ENCODE measurements at regions not wholly inside any gene's neighbourhood (a gene's known extent, or its start where the extent isn't known, plus 50 kb on each side); places are given as distances from the start of the nearest gene placed in this dataset.

GRCh38 chr5:58090704-58091103, 369.2 kb downstream of the PLK2 start:
- H3K4me1 ChIP-seq (ENCODE audit: control extremely low read depth in 1 of 4, control insufficient read depth in 4 of 4, insufficient read depth in 4 of 4, low read length in 3 of 4) = peaks cover 4 to 17% (median 9%) of the 10 kb centered on the region in 4 experiments
- no peak overlapping the region for H3K27ac ChIP-seq (ENCODE audit: insufficient read depth in 1 of 2, low read depth in 1 of 2, low read length in 2 of 2, poor library complexity in 1 of 2, severe bottlenecking in 2 of 2)
- H3K4me3 ChIP-seq (ENCODE audit: control insufficient read depth in 1 of 7, extremely low read depth in 1 of 7, insufficient read depth in 4 of 7, low read depth in 2 of 7, low read length in 6 of 7) = no peak overlapping the region
- ChIA-PET POLR2A (no interaction called here), CTCF (interaction anchor here (0.7 to 0.9 kb wide), 2 partner anchors 9 to 203 kb away, joined by 3 to 4 read pairs; no protein-coding TSS in a partner anchor)
- no peaks in the 10 kb centered on the region for H3K27me3 ChIP-seq (replicated peaks in 2 of 5; ENCODE audit: control insufficient read depth in 4 of 5, insufficient read depth in 5 of 5, low read length in 4 of 5)
- DNase-seq = no peak
- H3K36me3 ChIP-seq (ENCODE audit: control insufficient read depth in 4 of 4, insufficient read depth in 4 of 4, low read length in 3 of 4) = no peaks in the 10 kb centered on the region
- WGBS (ENCODE audit: insufficient coverage) = 100% methylated on average over 2 of the region's 4 CpGs
- no peaks in the 10 kb centered on the region for H3K9me3 ChIP-seq (ENCODE audit: control extremely low read depth in 1 of 5, control insufficient read depth in 4 of 5, insufficient read depth in 2 of 5, low read depth in 1 of 5, low read length in 4 of 5)

GRCh38 chr5:58088941-58089340, 370.9 kb downstream of the PLK2 start:
- peak in 1 of 3 donors; percentile 17 for DNase-seq
- Histone ChIP-seq H3K27ac (ENCODE audit: insufficient read depth in 1 of 2, low read depth in 1 of 2, low read length in 2 of 2, poor library complexity in 1 of 2, severe bottlenecking in 2 of 2) (no peak overlapping the region), H3K36me3 (ENCODE audit: control insufficient read depth in 4 of 4, insufficient read depth in 4 of 4, low read length in 3 of 4) (no peaks in the 10 kb centered on the region), H3K4me3 (ENCODE audit: control insufficient read depth in 1 of 7, extremely low read depth in 1 of 7, insufficient read depth in 4 of 7, low read depth in 2 of 7, low read length in 6 of 7) (peak overlapping the region in 1 of 7 experiments; percentile 4), H3K27me3 (replicated peaks in 2 of 5; ENCODE audit: control insufficient read depth in 4 of 5, insufficient read depth in 5 of 5, low read length in 4 of 5) (no peaks in the 10 kb centered on the region), H3K9me3 (ENCODE audit: control extremely low read depth in 1 of 5, control insufficient read depth in 4 of 5, insufficient read depth in 2 of 5, low read depth in 1 of 5, low read length in 4 of 5) (no peaks in the 10 kb centered on the region), H3K4me1 (ENCODE audit: control extremely low read depth in 1 of 4, control insufficient read depth in 4 of 4, insufficient read depth in 4 of 4, low read length in 3 of 4) (peaks cover 4 to 14% (median 8%) of the 10 kb centered on the region in 4 experiments)
- ChIA-PET POLR2A (no interaction called here), CTCF (no interaction called here)
- WGBS (ENCODE audit: insufficient coverage) = 41% methylated on average over 5 of the region's 5 CpGs

GRCh38 chr5:58087905-58088304, 372.0 kb downstream of the PLK2 start:
- Histone ChIP-seq H3K4me3 (ENCODE audit: control insufficient read depth in 1 of 7, extremely low read depth in 1 of 7, insufficient read depth in 4 of 7, low read depth in 2 of 7, low read length in 6 of 7) (no peak overlapping the region), H3K9me3 (ENCODE audit: control extremely low read depth in 1 of 5, control insufficient read depth in 4 of 5, insufficient read depth in 2 of 5, low read depth in 1 of 5, low read length in 4 of 5) (no peaks in the 10 kb centered on the region), H3K27ac (ENCODE audit: insufficient read depth in 1 of 2, low read depth in 1 of 2, low read length in 2 of 2, poor library complexity in 1 of 2, severe bottlenecking in 2 of 2) (no peak overlapping the region), H3K4me1 (ENCODE audit: control extremely low read depth in 1 of 4, control insufficient read depth in 4 of 4, insufficient read depth in 4 of 4, low read length in 3 of 4) (peaks cover 0 to 6% (median 2%) of the 10 kb centered on the region in 4 experiments), H3K27me3 (replicated peaks in 2 of 5; ENCODE audit: control insufficient read depth in 4 of 5, insufficient read depth in 5 of 5, low read length in 4 of 5) (no peaks in the 10 kb centered on the region), H3K36me3 (ENCODE audit: control insufficient read depth in 4 of 4, insufficient read depth in 4 of 4, low read length in 3 of 4) (no peaks in the 10 kb centered on the region)
- WGBS (ENCODE audit: insufficient coverage) = 75% methylated on average over 2 of the region's 2 CpGs
- ChIA-PET POLR2A (no interaction called here), CTCF (interaction anchor here (1.1 kb wide), 1 partner anchor 23 kb away, joined by 3 read pairs; no protein-coding TSS in a partner anchor)
- no peak for DNase-seq

GRCh38 chr5:58087123-58087522, 372.8 kb downstream of the PLK2 start:
- Histone ChIP-seq H3K4me3 (ENCODE audit: control insufficient read depth in 1 of 7, extremely low read depth in 1 of 7, insufficient read depth in 4 of 7, low read depth in 2 of 7, low read length in 6 of 7) (no peak overlapping the region), H3K27me3 (replicated peaks in 2 of 5; ENCODE audit: control insufficient read depth in 4 of 5, insufficient read depth in 5 of 5, low read length in 4 of 5) (no peaks in the 10 kb centered on the region), H3K4me1 (ENCODE audit: control extremely low read depth in 1 of 4, control insufficient read depth in 4 of 4, insufficient read depth in 4 of 4, low read length in 3 of 4) (peaks cover 0 to 6% (median 2%) of the 10 kb centered on the region in 4 experiments), H3K27ac (ENCODE audit: insufficient read depth in 1 of 2, low read depth in 1 of 2, low read length in 2 of 2, poor library complexity in 1 of 2, severe bottlenecking in 2 of 2) (no peak overlapping the region), H3K9me3 (ENCODE audit: control extremely low read depth in 1 of 5, control insufficient read depth in 4 of 5, insufficient read depth in 2 of 5, low read depth in 1 of 5, low read length in 4 of 5) (no peaks in the 10 kb centered on the region), H3K36me3 (ENCODE audit: control insufficient read depth in 4 of 4, insufficient read depth in 4 of 4, low read length in 3 of 4) (no peaks in the 10 kb centered on the region)
- CTCF ChIA-PET = interaction anchor here (1.1 kb wide), 1 partner anchor 24 kb away, joined by 3 read pairs; no protein-coding TSS in a partner anchor
- WGBS (ENCODE audit: insufficient coverage) = 100% methylated on average over 1 of the region's 1 CpG
- POLR2A ChIA-PET = no interaction called here
- DNase-seq = no peak

- H3K27ac ChIP-seq (ENCODE audit: insufficient read depth in 1 of 2, low read depth in 1 of 2, low read length in 2 of 2, poor library complexity in 1 of 2, severe bottlenecking in 2 of 2) = no peak overlapping the region
- no peak overlapping the region for H3K4me3 ChIP-seq (ENCODE audit: control insufficient read depth in 1 of 7, extremely low read depth in 1 of 7, insufficient read depth in 4 of 7, low read depth in 2 of 7, low read length in 6 of 7)
- 100% methylated on average over 3 of the region's 4 CpGs for WGBS (ENCODE audit: insufficient coverage)
- H3K27me3 ChIP-seq (replicated peaks in 2 of 5; ENCODE audit: control insufficient read depth in 4 of 5, insufficient read depth in 5 of 5, low read length in 4 of 5) = no peaks in the 10 kb centered on the region
- H3K9me3 ChIP-seq (ENCODE audit: control extremely low read depth in 1 of 5, control insufficient read depth in 4 of 5, insufficient read depth in 2 of 5, low read depth in 1 of 5, low read length in 4 of 5) = no peaks in the 10 kb centered on the region
- peaks cover 0 to 6% (median 2%) of the 10 kb centered on the region in 4 experiments for H3K4me1 ChIP-seq (ENCODE audit: control extremely low read depth in 1 of 4, control insufficient read depth in 4 of 4, insufficient read depth in 4 of 4, low read length in 3 of 4)
- CTCF ChIA-PET = interaction anchor here (0.6 kb wide), 1 partner anchor 376 kb away, joined by 3 read pairs; no protein-coding TSS in a partner anchor
- no peak for DNase-seq
- no peaks in the 10 kb centered on the region for H3K36me3 ChIP-seq (ENCODE audit: control insufficient read depth in 4 of 4, insufficient read depth in 4 of 4, low read length in 3 of 4)
- POLR2A ChIA-PET = no interaction called here
Observed at GRCh38 chr5:58085800-58086199, 374.1 kb downstream of the PLK2 start.

- no peaks in the 10 kb centered on the region for H3K27me3 ChIP-seq (replicated peaks in 2 of 5; ENCODE audit: control insufficient read depth in 4 of 5, insufficient read depth in 5 of 5, low read length in 4 of 5)
- no peak for DNase-seq
- WGBS (ENCODE audit: insufficient coverage) = no CpG with 5 or more reads among the region's 3 CpGs
- no peaks in the 10 kb centered on the region for H3K9me3 ChIP-seq (ENCODE audit: control extremely low read depth in 1 of 5, control insufficient read depth in 4 of 5, insufficient read depth in 2 of 5, low read depth in 1 of 5, low read length in 4 of 5)
- H3K36me3 ChIP-seq (ENCODE audit: control insufficient read depth in 4 of 4, insufficient read depth in 4 of 4, low read length in 3 of 4) = no peaks in the 10 kb centered on the region
- ChIA-PET POLR2A (no interaction called here), CTCF (no interaction called here)
- no peak overlapping the region for H3K27ac ChIP-seq (ENCODE audit: insufficient read depth in 1 of 2, low read depth in 1 of 2, low read length in 2 of 2, poor library complexity in 1 of 2, severe bottlenecking in 2 of 2)
- H3K4me1 ChIP-seq (ENCODE audit: control extremely low read depth in 1 of 4, control insufficient read depth in 4 of 4, insufficient read depth in 4 of 4, low read length in 3 of 4) = no peaks in the 10 kb centered on the region
- H3K4me3 ChIP-seq (ENCODE audit: control insufficient read depth in 1 of 7, extremely low read depth in 1 of 7, insufficient read depth in 4 of 7, low read depth in 2 of 7, low read length in 6 of 7) = no peak overlapping the region
Observed at GRCh38 chr5:58081435-58081834, 378.5 kb downstream of the PLK2 start.

- Histone ChIP-seq H3K4me3 (ENCODE audit: control insufficient read depth in 1 of 7, extremely low read depth in 1 of 7, insufficient read depth in 4 of 7, low read depth in 2 of 7, low read length in 6 of 7) (no peak overlapping the region), H3K4me1 (ENCODE audit: control extremely low read depth in 1 of 4, control insufficient read depth in 4 of 4, insufficient read depth in 4 of 4, low read length in 3 of 4) (no peaks in the 10 kb centered on the region), H3K27me3 (replicated peaks in 2 of 5; ENCODE audit: control insufficient read depth in 4 of 5, insufficient read depth in 5 of 5, low read length in 4 of 5) (no peaks in the 10 kb centered on the region), H3K27ac (ENCODE audit: insufficient read depth in 1 of 2, low read depth in 1 of 2, low read length in 2 of 2, poor library complexity in 1 of 2, severe bottlenecking in 2 of 2) (no peak overlapping the region), H3K36me3 (ENCODE audit: control insufficient read depth in 4 of 4, insufficient read depth in 4 of 4, low read length in 3 of 4) (no peaks in the 10 kb centered on the region), H3K9me3 (ENCODE audit: control extremely low read depth in 1 of 5, control insufficient read depth in 4 of 5, insufficient read depth in 2 of 5, low read depth in 1 of 5, low read length in 4 of 5) (no peaks in the 10 kb centered on the region)
- no peak for DNase-seq
- WGBS (ENCODE audit: insufficient coverage) = no CpG with 5 or more reads among the region's 1 CpG
- CTCF ChIA-PET = no interaction called here
- POLR2A ChIA-PET = no interaction called here
Observed at GRCh38 chr5:58080573-58080972, 379.3 kb downstream of the PLK2 start.

All from common myeloid progenitor, CD34-positive (primary cell).